ENCODE measurements at regions not wholly inside any gene's neighbourhood (a gene's known extent, or its start where the extent isn't known, plus 50 kb on each side); places are given as distances from the start of the nearest gene placed in this dataset.

- DNase-seq (ENCODE audit: low read depth, low spot score): no peak
- no peak overlapping the region for H3K9ac ChIP-seq (ENCODE audit: control insufficient read depth, insufficient read depth, low read length)
- H3K4me1 ChIP-seq (ENCODE audit: control insufficient read depth, insufficient read depth, low read length): peaks cover 12% of the 10 kb centered on the region
- no peak for FAIRE-seq
- H3K27me3 ChIP-seq (replicated peaks in 1 of 2; ENCODE audit: control insufficient read depth in 2 of 2, insufficient read depth in 2 of 2, low read length in 1 of 2): no peaks in the 10 kb centered on the region
- no peaks in the 10 kb centered on the region for H3K9me3 ChIP-seq (replicated peaks; ENCODE audit: control insufficient read depth, insufficient read depth, low read length)
- H4K20me1 ChIP-seq (ENCODE audit: control insufficient read depth, insufficient read depth): no peaks in the 10 kb centered on the region
- H3K4me3 ChIP-seq: no peak overlapping the region
- H3K4me2 ChIP-seq (ENCODE audit: control insufficient read depth, insufficient read depth): no peak overlapping the region
- ChIA-PET POLR2A (interaction anchor here (0.5 to 1.1 kb wide), 4 partner anchors 12 to 990 kb away, joined by 3 to 4 read pairs (median 3); no protein-coding TSS in a partner anchor), SMC1A (ENCODE audit: uncharacterized antibody, unreplicated experiment) (interaction anchor here (0.7 to 3.0 kb wide), 14 partner anchors 9 to 97 kb away, joined by 3 to 19 read pairs (median 3); no protein-coding TSS in a partner anchor), RAD21 (ENCODE audit: unreplicated experiment) (interaction anchor here (0.6 kb wide), 1 partner anchor 15 kb away, joined by 3 read pairs; no protein-coding TSS in a partner anchor), CTCF (interaction anchor here (0.6 to 1.7 kb wide), 4 partner anchors 11 to 274 kb away, joined by 3 to 4 read pairs (median 3); no protein-coding TSS in a partner anchor)
- no TSS peak for BruUV-seq (replicated peaks)
- H3K27ac ChIP-seq (ENCODE audit: control insufficient read depth, insufficient read depth): no peak overlapping the region
- WGBS (ENCODE audit: insufficient coverage, insufficient replicate concordance, low lambda C conversion rate, missing lambda C conversion rate): 85% methylated on average over 6 of the region's 6 CpGs
- TF ChIP-seq YBX1 (IDR thresholded peaks at IDR 0.05) (no peak), EED (IDR thresholded peaks at IDR 0.05; ENCODE audit: low read depth) (no peak), ZNF217 (IDR thresholded peaks at IDR 0.05) (no peak), RBBP5 (conservative IDR thresholded peaks at IDR 0.05) (no peak), MYB (IDR thresholded peaks at IDR 0.05; ENCODE audit: borderline replicate concordance, low read depth, low read length) (no peak)
- no peaks in the 10 kb centered on the region for H3K79me2 ChIP-seq (ENCODE audit: control insufficient read depth, insufficient read depth, low read length)
- no peak overlapping the region for H2AFZ ChIP-seq (ENCODE audit: control insufficient read depth, low read depth, low read length)
- in situ Hi-C loops (cut with MboI) (no loop called here), intact Hi-C loops (cut with micrococcal nuclease; ENCODE audit: unreplicated experiment) (no loop called here)
- H3K36me3 ChIP-seq (ENCODE audit: control insufficient read depth in 2 of 2, insufficient read depth in 2 of 2, low read length in 1 of 2): no peaks in the 10 kb centered on the region
- no peak for ATAC-seq
Observed at GRCh38 chr6:137734005-137734874, 132.8 kb upstream of the TNFAIP3 start.

GRCh38 chr6:137734875-137735182 lies 132.2 kb upstream of the TNFAIP3 start:
- no peaks in the 10 kb centered on the region for H3K36me3 ChIP-seq (ENCODE audit: control insufficient read depth in 2 of 2, insufficient read depth in 2 of 2, low read length in 1 of 2)
- WGBS (ENCODE audit: insufficient coverage, insufficient replicate concordance, low lambda C conversion rate, missing lambda C conversion rate): 63% methylated on average over 4 of the region's 4 CpGs
- H3K4me1 ChIP-seq (ENCODE audit: control insufficient read depth, insufficient read depth, low read length): peaks cover 12% of the 10 kb centered on the region
- H2AFZ ChIP-seq (ENCODE audit: control insufficient read depth, low read depth, low read length): no peak overlapping the region
- intact Hi-C loops (cut with micrococcal nuclease; ENCODE audit: unreplicated experiment) (no loop called here), in situ Hi-C loops (cut with MboI) (no loop called here)
- H3K27ac ChIP-seq (ENCODE audit: control insufficient read depth, insufficient read depth): no peak overlapping the region
- ChIA-PET RAD21 (ENCODE audit: unreplicated experiment) (no interaction called here), POLR2A (interaction anchor here (1.1 kb wide), 1 partner anchor 12 kb away, joined by 4 read pairs; no protein-coding TSS in a partner anchor), CTCF (interaction anchor here (1.0 kb wide), 1 partner anchor 11 kb away, joined by 3 read pairs; no protein-coding TSS in a partner anchor), SMC1A (ENCODE audit: uncharacterized antibody, unreplicated experiment) (interaction anchor here (0.7 to 3.0 kb wide), 13 partner anchors 9 to 95 kb away, joined by 3 to 19 read pairs (median 3); no protein-coding TSS in a partner anchor)
- H3K27me3 ChIP-seq (replicated peaks in 1 of 2; ENCODE audit: control insufficient read depth in 2 of 2, insufficient read depth in 2 of 2, low read length in 1 of 2): no peaks in the 10 kb centered on the region
- ATAC-seq (no peak), DNase-seq (ENCODE audit: low read depth, low spot score) (no peak), FAIRE-seq (no peak)
- H4K20me1 ChIP-seq (ENCODE audit: control insufficient read depth, insufficient read depth): no peaks in the 10 kb centered on the region
- no peaks in the 10 kb centered on the region for H3K79me2 ChIP-seq (ENCODE audit: control insufficient read depth, insufficient read depth, low read length)
- no peak overlapping the region for H3K9ac ChIP-seq (ENCODE audit: control insufficient read depth, insufficient read depth, low read length)
- no peak overlapping the region for H3K4me3 ChIP-seq
- H3K9me3 ChIP-seq (replicated peaks; ENCODE audit: control insufficient read depth, insufficient read depth, low read length): no peaks in the 10 kb centered on the region; the same call in 2 of the 3 replicates
- BruUV-seq (replicated peaks): no TSS peak
- no peak overlapping the region for H3K4me2 ChIP-seq (ENCODE audit: control insufficient read depth, insufficient read depth)
- TF ChIP-seq TCF7 (IDR thresholded peaks at IDR 0.05; ENCODE audit: borderline replicate concordance) (no peak), ELK1 (IDR thresholded peaks at IDR 0.05; ENCODE audit: low read depth, low read length) (no peak), SP1 (IDR thresholded peaks at IDR 0.05; ENCODE audit: low read depth, low read length) (no peak), EP300 (IDR thresholded peaks at IDR 0.05; ENCODE audit: borderline replicate concordance in 1 of 2, control insufficient read depth in 1 of 2, low read depth in 2 of 2, low read length in 2 of 2) (no peak), ESRRA (IDR thresholded peaks at IDR 0.05; ENCODE audit: low read length) (no peak), NFIC (IDR thresholded peaks at IDR 0.05; ENCODE audit: low read depth, low read length) (no peak)
- TF ChIP-seq, protein P1, sequence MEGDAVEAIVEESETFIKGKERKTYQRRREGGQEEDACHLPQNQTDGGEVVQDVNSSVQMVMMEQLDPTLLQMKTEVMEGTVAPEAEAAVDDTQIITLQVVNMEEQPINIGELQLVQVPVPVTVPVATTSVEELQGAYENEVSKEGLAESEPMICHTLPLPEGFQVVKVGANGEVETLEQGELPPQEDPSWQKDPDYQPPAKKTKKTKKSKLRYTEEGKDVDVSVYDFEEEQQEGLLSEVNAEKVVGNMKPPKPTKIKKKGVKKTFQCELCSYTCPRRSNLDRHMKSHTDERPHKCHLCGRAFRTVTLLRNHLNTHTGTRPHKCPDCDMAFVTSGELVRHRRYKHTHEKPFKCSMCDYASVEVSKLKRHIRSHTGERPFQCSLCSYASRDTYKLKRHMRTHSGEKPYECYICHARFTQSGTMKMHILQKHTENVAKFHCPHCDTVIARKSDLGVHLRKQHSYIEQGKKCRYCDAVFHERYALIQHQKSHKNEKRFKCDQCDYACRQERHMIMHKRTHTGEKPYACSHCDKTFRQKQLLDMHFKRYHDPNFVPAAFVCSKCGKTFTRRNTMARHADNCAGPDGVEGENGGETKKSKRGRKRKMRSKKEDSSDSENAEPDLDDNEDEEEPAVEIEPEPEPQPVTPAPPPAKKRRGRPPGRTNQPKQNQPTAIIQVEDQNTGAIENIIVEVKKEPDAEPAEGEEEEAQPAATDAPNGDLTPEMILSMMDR (IDR thresholded peaks at IDR 0.05 in 2 of 3, conservative IDR thresholded peaks at IDR 0.05 in 1 of 3; ENCODE audit: control insufficient read depth in 2 of 3, extremely low read depth in 1 of 3, insufficient read depth in 1 of 3, low read depth in 3 of 3, low read length in 3 of 3): no peak
- TF ChIP-seq, protein P2, sequence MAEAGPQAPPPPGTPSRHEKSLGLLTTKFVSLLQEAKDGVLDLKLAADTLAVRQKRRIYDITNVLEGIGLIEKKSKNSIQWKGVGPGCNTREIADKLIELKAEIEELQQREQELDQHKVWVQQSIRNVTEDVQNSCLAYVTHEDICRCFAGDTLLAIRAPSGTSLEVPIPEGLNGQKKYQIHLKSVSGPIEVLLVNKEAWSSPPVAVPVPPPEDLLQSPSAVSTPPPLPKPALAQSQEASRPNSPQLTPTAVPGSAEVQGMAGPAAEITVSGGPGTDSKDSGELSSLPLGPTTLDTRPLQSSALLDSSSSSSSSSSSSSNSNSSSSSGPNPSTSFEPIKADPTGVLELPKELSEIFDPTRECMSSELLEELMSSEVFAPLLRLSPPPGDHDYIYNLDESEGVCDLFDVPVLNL (IDR thresholded peaks at IDR 0.05; ENCODE audit: low read depth, low read length): no peak
